Gastrocnemius medialis (tissue), 4 donors: ENCODE measurements at regions not wholly inside any gene's neighbourhood (a gene's known extent, or its start where the extent isn't known, plus 50 kb on each side); places are given as distances from the start of the nearest gene placed in this dataset.

Source experiments
- CTCF ChIP-seq, 5 experiments: fragments of 450-650 bp in 3 of 5; fragments of 200-600 bp in 2 of 5; sonication (generic) in 2 of 5; IDR thresholded peaks in 4 of 5; conservative IDR thresholded peaks in 1 of 5; 1 replicate in 4 of 5; 2 replicates in 1 of 5; pipeline ENCODE4 v1.5.1; 2016 to 2019; ENCODE audit warnings: antibody characterized with exemption in 5 of 5, mild to moderate bottlenecking in 3 of 5, moderate library complexity in 3 of 5
- POLR2A ChIP-seq, 2 donors: fragments of 450-650 bp; IDR thresholded peaks; one replicate each; pipeline ENCODE4 v1.6.1; 2017; ENCODE audit warnings: antibody characterized with exemption in 2 of 2, mild to moderate bottlenecking in 2 of 2, moderate library complexity in 2 of 2

GRCh38 chr6:7042056-7042653 is 65.6 kb upstream of the RREB1 start:
- no peak for TF ChIP-seq CTCF (IDR thresholded peaks at IDR 0.05 in 4 of 5, conservative IDR thresholded peaks at IDR 0.05 in 1 of 5)
- TF ChIP-seq POLR2A (IDR thresholded peaks at IDR 0.05), result no peak
